ENCODE measurements at regions not wholly inside any gene's neighbourhood (a gene's known extent, or its start where the extent isn't known, plus 50 kb on each side); places are given as distances from the start of the nearest gene placed in this dataset.
"Not testable (repeated sequence)": the region's sequence is repeated elsewhere in the genome, so short reads cannot be mapped to it uniquely, and the experiment has no call there.

DNA sequence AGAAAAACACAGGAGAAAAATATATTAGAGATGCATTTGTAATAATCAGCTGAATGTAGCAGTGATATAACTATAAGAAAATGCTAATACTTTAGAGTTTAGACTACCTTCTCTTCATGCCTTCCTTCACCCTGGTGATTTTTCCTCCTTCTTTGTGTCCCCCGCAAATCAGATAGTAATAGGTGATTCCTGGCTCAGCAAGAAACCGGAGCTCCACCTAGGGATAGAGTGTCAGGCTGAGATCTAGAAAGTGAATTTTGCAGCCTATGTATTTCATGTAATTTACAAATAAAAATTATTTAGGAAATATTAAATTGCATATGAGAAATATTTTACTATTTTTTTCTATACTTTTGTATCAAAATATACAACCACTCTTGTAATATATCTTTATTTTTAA, 109.8 kb upstream of the ST8SIA4 start:
- H3K9me2 ChIP-seq (replicated peaks; ENCODE audit: insufficient read depth, low read length) = no peaks in the 10 kb centered on the region
- no peak overlapping the region for H3K27ac ChIP-seq (ENCODE audit: low read depth, low read length)
- no peaks in the 10 kb centered on the region for H3F3A ChIP-seq (ENCODE audit: insufficient read depth)
- H2AFZ ChIP-seq (ENCODE audit: low read depth, low read length, severe bottlenecking) = no peak overlapping the region
- no peaks in the 10 kb centered on the region for H4K20me1 ChIP-seq (ENCODE audit: low read depth, low read length)
- no peak overlapping the region for H3K9ac ChIP-seq (ENCODE audit: low read length)
- no peaks in the 10 kb centered on the region for H3K9me3 ChIP-seq (ENCODE audit: insufficient read depth, low read length)
- H3K79me2 ChIP-seq (ENCODE audit: insufficient read depth, low read length) = no peaks in the 10 kb centered on the region
- 0 out of 2 replicates have a peak, but pooled peaks cover 4% of the 10 kb centered on the region for H3K36me3 ChIP-seq (ENCODE audit: low read length)
- H3K4me3 ChIP-seq (ENCODE audit: insufficient read depth, low read length, poor library complexity, severe bottlenecking) = no peak overlapping the region
- no peaks in the 10 kb centered on the region for H3K27me3 ChIP-seq (ENCODE audit: low read length)
- no peak for TF ChIP-seq EZH2phosphoT487 (conservative IDR thresholded peaks at IDR 0.05; ENCODE audit: low read length)
- TF ChIP-seq, protein P1, sequence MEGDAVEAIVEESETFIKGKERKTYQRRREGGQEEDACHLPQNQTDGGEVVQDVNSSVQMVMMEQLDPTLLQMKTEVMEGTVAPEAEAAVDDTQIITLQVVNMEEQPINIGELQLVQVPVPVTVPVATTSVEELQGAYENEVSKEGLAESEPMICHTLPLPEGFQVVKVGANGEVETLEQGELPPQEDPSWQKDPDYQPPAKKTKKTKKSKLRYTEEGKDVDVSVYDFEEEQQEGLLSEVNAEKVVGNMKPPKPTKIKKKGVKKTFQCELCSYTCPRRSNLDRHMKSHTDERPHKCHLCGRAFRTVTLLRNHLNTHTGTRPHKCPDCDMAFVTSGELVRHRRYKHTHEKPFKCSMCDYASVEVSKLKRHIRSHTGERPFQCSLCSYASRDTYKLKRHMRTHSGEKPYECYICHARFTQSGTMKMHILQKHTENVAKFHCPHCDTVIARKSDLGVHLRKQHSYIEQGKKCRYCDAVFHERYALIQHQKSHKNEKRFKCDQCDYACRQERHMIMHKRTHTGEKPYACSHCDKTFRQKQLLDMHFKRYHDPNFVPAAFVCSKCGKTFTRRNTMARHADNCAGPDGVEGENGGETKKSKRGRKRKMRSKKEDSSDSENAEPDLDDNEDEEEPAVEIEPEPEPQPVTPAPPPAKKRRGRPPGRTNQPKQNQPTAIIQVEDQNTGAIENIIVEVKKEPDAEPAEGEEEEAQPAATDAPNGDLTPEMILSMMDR (IDR thresholded peaks at IDR 0.05; ENCODE audit: insufficient read depth, low read length, poor library complexity, severe bottlenecking) = no peak
- no peak overlapping the region for H3K4me2 ChIP-seq (ENCODE audit: low read depth, low read length, poor library complexity, severe bottlenecking)

DNA sequence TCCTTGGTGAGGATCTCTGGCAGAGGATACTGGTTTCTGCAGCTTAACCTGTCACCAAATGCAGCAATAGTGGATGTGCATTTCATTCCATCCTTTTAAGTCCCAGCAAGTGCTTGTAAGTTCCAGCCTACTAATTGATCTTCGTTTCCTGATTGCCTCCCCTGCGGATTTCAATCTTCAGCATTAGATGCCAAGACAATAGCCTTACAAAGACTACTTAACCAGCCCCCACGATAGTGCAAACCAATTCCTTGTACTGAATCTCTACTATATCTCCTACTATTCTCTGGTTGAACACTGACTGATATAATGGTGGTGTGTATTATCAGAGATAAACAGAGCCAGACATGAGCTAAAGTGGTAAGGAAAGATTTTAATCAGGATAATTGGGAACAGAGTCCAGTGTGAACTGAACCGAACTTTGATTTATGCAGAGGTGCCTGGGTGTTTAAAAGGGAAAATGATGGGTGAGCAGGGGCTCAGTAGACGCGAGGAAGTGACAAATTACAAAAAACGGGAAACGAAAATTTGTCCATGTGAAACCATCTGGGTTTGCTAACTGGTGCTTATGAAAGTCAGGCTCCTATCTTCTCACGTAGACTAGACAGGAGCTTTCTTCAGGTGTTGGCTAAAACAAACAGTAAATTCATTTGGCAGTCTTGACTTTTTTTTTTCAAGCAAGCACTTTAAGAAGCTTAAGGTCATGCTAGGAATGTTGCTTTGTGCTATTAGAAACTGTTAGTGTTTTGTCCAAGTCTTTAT, 106.9 kb upstream of the ST8SIA4 start:
- Histone ChIP-seq H3K79me2 (ENCODE audit: insufficient read depth, low read length) (no peaks in the 10 kb centered on the region), H3K36me3 (ENCODE audit: low read length) (no peaks in the 10 kb centered on the region), H3K27ac (ENCODE audit: low read depth, low read length) (no peak overlapping the region), H3K9me3 (ENCODE audit: insufficient read depth, low read length) (no peaks in the 10 kb centered on the region), H3K9me2 (replicated peaks; ENCODE audit: insufficient read depth, low read length) (no peaks in the 10 kb centered on the region), H3F3A (ENCODE audit: insufficient read depth) (no peaks in the 10 kb centered on the region), H4K20me1 (ENCODE audit: low read depth, low read length) (no peaks in the 10 kb centered on the region), H3K4me3 (ENCODE audit: insufficient read depth, low read length, poor library complexity, severe bottlenecking) (no peak overlapping the region), H2AFZ (ENCODE audit: low read depth, low read length, severe bottlenecking) (peak overlapping the region; percentile 3), H3K27me3 (ENCODE audit: low read length) (no peaks in the 10 kb centered on the region), H3K4me2 (ENCODE audit: low read depth, low read length, poor library complexity, severe bottlenecking) (peak overlapping the region; percentile 45), H3K9ac (ENCODE audit: low read length) (no peak overlapping the region; the same call in 1 of the 2 replicates)
- TF ChIP-seq, protein P1 (IDR thresholded peaks at IDR 0.05; ENCODE audit: insufficient read depth, low read length, poor library complexity, severe bottlenecking) = no peak
- no peak for TF ChIP-seq EZH2phosphoT487 (conservative IDR thresholded peaks at IDR 0.05; ENCODE audit: low read length)

DNA sequence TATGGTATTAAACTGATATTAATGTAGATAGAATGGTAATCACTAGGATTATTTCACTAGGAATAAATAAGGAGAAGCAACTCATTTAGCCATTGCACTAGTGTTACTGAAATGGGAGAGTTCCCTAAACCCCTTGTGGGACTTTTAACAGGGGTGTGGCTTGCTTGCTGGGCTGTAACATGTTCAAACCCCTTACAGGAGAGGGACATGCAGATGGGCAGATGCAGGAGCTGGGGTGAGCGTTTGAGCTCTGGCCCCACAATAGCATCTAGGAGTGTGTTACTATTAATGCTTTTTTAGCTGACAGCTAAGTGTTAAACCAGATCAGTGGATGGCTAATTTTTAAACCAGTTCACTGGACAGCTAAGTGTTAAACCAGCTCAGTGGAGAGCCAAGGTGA, 89.3 kb upstream of the ST8SIA4 start:
- Histone ChIP-seq H3K4me3 (ENCODE audit: insufficient read depth, low read length, poor library complexity, severe bottlenecking) (no peak overlapping the region), H3K4me2 (ENCODE audit: low read depth, low read length, poor library complexity, severe bottlenecking) (no peak overlapping the region), H3K9me3 (ENCODE audit: insufficient read depth, low read length) (no peaks in the 10 kb centered on the region), H3K9me2 (replicated peaks; ENCODE audit: insufficient read depth, low read length) (no peaks in the 10 kb centered on the region), H3K9ac (ENCODE audit: low read length) (no peak overlapping the region), H3K27me3 (ENCODE audit: low read length) (no peaks in the 10 kb centered on the region), H3K36me3 (ENCODE audit: low read length) (no peaks in the 10 kb centered on the region), H4K20me1 (ENCODE audit: low read depth, low read length) (no peaks in the 10 kb centered on the region), H3K27ac (ENCODE audit: low read depth, low read length) (no peak overlapping the region), H3K79me2 (ENCODE audit: insufficient read depth, low read length) (no peaks in the 10 kb centered on the region), H2AFZ (ENCODE audit: low read depth, low read length, severe bottlenecking) (no peak overlapping the region), H3F3A (ENCODE audit: insufficient read depth) (no peaks in the 10 kb centered on the region)
- TF ChIP-seq EZH2phosphoT487 (conservative IDR thresholded peaks at IDR 0.05; ENCODE audit: low read length) = no peak
- TF ChIP-seq, protein P1 (IDR thresholded peaks at IDR 0.05; ENCODE audit: insufficient read depth, low read length, poor library complexity, severe bottlenecking) = no peak

DNA sequence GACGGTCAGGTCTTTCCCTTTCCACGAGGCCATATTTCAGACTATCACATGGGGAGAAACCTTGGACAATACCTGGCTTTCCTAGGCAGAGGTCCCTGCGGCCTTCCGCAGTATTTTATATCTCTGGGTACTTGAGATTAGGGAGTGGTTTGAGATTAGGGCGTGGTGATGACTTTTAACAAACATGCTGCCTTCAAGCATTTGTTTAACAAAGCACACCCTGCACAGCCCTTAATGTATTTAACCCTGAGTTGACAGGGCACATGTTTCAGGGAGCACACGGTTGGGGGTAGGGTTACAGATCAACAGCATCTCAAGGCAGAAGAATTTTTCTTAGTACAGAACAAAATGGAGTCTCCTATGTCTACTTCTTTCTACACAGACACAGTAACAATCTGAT, 80.5 kb upstream of the ST8SIA4 start:
- H3K4me3 ChIP-seq (ENCODE audit: insufficient read depth, low read length, poor library complexity, severe bottlenecking); H3F3A ChIP-seq (ENCODE audit: insufficient read depth); H3K4me2 ChIP-seq (ENCODE audit: low read depth, low read length, poor library complexity, severe bottlenecking); H3K9me2 ChIP-seq (replicated peaks; ENCODE audit: insufficient read depth, low read length); H3K27me3 ChIP-seq (ENCODE audit: low read length); H3K27ac ChIP-seq (ENCODE audit: low read depth, low read length); H2AFZ ChIP-seq (ENCODE audit: low read depth, low read length, severe bottlenecking); H3K9me3 ChIP-seq (ENCODE audit: insufficient read depth, low read length); H4K20me1 ChIP-seq (ENCODE audit: low read depth, low read length); H3K9ac ChIP-seq (ENCODE audit: low read length); H3K36me3 ChIP-seq (ENCODE audit: low read length); H3K79me2 ChIP-seq (ENCODE audit: insufficient read depth, low read length): not testable (repeated sequence)

All from SU-DHL-6 (cell line).